ENCODE measurements at regions not wholly inside any gene's neighbourhood (a gene's known extent, or its start where the extent isn't known, plus 50 kb on each side); places are given as distances from the start of the nearest gene placed in this dataset.
"Not testable (repeated sequence)": the region's sequence is repeated elsewhere in the genome, so short reads cannot be mapped to it uniquely, and the experiment has no call there.

GRCh38 chr2:144925886-144926285 lies 406.0 kb upstream of the ZEB2 start:
- DNase-seq: no peak

GRCh38 chr2:144924827-144925226 lies 404.9 kb upstream of the ZEB2 start:
- no peak for DNase-seq

- DNase-seq: no peak
Measured at GRCh38 chr2:144922519-144922918, 402.6 kb upstream of the ZEB2 start.

GRCh38 chr2:144920755-144921530 lies 401.0 kb upstream of the ZEB2 start:
- no peak for DNase-seq

- DNase-seq: no peak
Measured at GRCh38 chr2:144914622-144915318, 394.9 kb upstream of the ZEB2 start.

- DNase-seq: no peak
Measured at GRCh38 chr2:144914113-144914512, 394.2 kb upstream of the ZEB2 start.

GRCh38 chr2:144912206-144912605 lies 392.3 kb upstream of the ZEB2 start:
- DNase-seq: no peak

- DNase-seq: no peak
Measured at GRCh38 chr2:144905956-144906355, 386.0 kb upstream of the ZEB2 start.

- DNase-seq: no peak
Measured at GRCh38 chr2:144904612-144905011, 384.7 kb upstream of the ZEB2 start.

GRCh38 chr2:144903045-144903444 lies 383.1 kb upstream of the ZEB2 start:
- DNase-seq: not testable (repeated sequence)

- DNase-seq: not testable (repeated sequence)
Measured at GRCh38 chr2:144901386-144901785, 381.5 kb upstream of the ZEB2 start.

GRCh38 chr2:144896341-144896740 lies 376.4 kb upstream of the ZEB2 start:
- DNase-seq: no peak

- no peak for DNase-seq
Measured at GRCh38 chr2:144894612-144895599, 375.0 kb upstream of the ZEB2 start.

GRCh38 chr2:144893464-144893863 lies 373.5 kb upstream of the ZEB2 start:
- no peak for DNase-seq

GRCh38 chr2:144890828-144891227 lies 370.9 kb upstream of the ZEB2 start:
- DNase-seq: peak; percentile 5 to 43 (median 30)

- DNase-seq: peak in 1 of 3 donors; percentile 20
Measured at GRCh38 chr2:144889348-144889747, 369.4 kb upstream of the ZEB2 start.

- DNase-seq: no peak
Measured at GRCh38 chr2:144886862-144887261, 366.9 kb upstream of the ZEB2 start.

- no peak for DNase-seq
Measured at GRCh38 chr2:144877893-144878292, 358.0 kb upstream of the ZEB2 start.

- DNase-seq: no peak
Measured at GRCh38 chr2:144876013-144876412, 356.1 kb upstream of the ZEB2 start.

GRCh38 chr2:144875290-144875969 lies 355.5 kb upstream of the ZEB2 start:
- DNase-seq: no peak

GRCh38 chr2:144865670-144866069 lies 345.8 kb upstream of the ZEB2 start:
- no peak for DNase-seq

GRCh38 chr2:144859716-144860115 lies 339.8 kb upstream of the ZEB2 start:
- DNase-seq: no peak

- DNase-seq: no peak
Measured at GRCh38 chr2:144858211-144858610, 338.3 kb upstream of the ZEB2 start.

All from suppressor macrophage treated with lipopolysaccharide for 1 hour (primary cell).